GM06990 (cell line): ENCODE measurements at regions not wholly inside any gene's neighbourhood (a gene's known extent, or its start where the extent isn't known, plus 50 kb on each side); places are given as distances from the start of the nearest gene placed in this dataset.

ENCODE experiments used
- DNase-seq: peaks from one replicate; pipeline ENCODE4 v3.0.0-alpha.2; 2011; ENCODE audit not compliant: insufficient read length; ENCODE audit errors: extremely low read depth
- H3K27me3 ChIP-seq: replicated peaks from 2 replicates; pipeline ENCODE4 v1.6.0; 2011; ENCODE audit warnings: low read length; ENCODE audit not compliant: control insufficient read depth, insufficient read depth
- H3K36me3 ChIP-seq: 2 replicates; pipeline ENCODE4 v1.5.1; 2011; ENCODE audit warnings: low read length; ENCODE audit not compliant: control insufficient read depth, insufficient read depth
- H3K4me3 ChIP-seq: replicated peaks from 2 replicates; pipeline ENCODE4 v1.5.1; 2011; ENCODE audit warnings: low read depth, mild to moderate bottlenecking, control low read depth, low read length
- TF ChIP-seq, protein P1 (sequence below): IDR thresholded peaks from 2 replicates; pipeline ENCODE4 v1.5.1; 2011; ENCODE audit warnings: low read length, control low read depth, mild to moderate bottlenecking, inconsistent platforms; ENCODE audit not compliant: insufficient read depth, poor library complexity, severe bottlenecking

DNA sequence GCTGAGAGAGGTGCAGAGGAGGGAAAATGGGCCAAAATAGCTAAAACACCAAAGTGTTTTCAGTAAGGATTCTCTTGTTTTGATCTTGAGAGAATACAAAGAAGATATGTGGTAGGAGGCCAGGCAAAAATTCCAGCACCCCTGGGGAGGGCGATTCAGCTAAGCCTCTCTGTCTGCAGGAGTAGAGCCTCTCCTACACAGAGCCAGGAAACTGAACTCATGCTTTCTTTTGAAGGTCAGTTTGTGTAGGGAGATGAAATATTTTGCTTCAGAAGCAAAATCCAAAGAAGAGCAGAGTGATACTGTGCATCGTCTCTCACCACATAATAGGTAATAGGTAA is 565.0 kb downstream of the FGF9 start:
- H3K27me3 ChIP-seq, result no peaks in the 10 kb centered on the region
- no peak overlapping the region for H3K4me3 ChIP-seq
- no peak for DNase-seq
- no peaks in the 10 kb centered on the region for H3K36me3 ChIP-seq
- TF ChIP-seq, protein P1, sequence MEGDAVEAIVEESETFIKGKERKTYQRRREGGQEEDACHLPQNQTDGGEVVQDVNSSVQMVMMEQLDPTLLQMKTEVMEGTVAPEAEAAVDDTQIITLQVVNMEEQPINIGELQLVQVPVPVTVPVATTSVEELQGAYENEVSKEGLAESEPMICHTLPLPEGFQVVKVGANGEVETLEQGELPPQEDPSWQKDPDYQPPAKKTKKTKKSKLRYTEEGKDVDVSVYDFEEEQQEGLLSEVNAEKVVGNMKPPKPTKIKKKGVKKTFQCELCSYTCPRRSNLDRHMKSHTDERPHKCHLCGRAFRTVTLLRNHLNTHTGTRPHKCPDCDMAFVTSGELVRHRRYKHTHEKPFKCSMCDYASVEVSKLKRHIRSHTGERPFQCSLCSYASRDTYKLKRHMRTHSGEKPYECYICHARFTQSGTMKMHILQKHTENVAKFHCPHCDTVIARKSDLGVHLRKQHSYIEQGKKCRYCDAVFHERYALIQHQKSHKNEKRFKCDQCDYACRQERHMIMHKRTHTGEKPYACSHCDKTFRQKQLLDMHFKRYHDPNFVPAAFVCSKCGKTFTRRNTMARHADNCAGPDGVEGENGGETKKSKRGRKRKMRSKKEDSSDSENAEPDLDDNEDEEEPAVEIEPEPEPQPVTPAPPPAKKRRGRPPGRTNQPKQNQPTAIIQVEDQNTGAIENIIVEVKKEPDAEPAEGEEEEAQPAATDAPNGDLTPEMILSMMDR, result no peak

DNA sequence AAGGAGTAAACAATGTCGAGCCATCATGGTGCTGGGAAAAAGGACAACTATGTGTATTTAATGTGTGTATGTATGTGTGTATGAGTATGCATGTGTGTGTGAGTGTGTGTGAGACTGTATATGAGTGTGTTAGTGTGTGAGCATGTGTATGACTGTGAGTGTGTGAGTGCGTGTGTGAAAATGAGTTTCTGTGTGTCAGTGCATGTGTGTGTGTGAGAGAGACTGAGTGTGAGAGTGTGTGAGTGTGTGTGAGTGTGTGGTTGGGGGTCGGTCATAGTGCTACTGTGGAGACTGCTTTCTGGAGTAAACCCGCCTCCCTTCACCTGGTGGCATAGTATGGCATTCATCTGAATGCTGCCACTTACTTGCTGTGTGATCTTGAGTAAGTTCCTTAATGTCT is 567.4 kb downstream of the FGF9 start:
- Histone ChIP-seq H3K4me3 (no peak overlapping the region), H3K36me3 (no peaks in the 10 kb centered on the region), H3K27me3 (no peaks in the 10 kb centered on the region)
- TF ChIP-seq, protein P1, result no peak
- DNase-seq, result no peak

DNA sequence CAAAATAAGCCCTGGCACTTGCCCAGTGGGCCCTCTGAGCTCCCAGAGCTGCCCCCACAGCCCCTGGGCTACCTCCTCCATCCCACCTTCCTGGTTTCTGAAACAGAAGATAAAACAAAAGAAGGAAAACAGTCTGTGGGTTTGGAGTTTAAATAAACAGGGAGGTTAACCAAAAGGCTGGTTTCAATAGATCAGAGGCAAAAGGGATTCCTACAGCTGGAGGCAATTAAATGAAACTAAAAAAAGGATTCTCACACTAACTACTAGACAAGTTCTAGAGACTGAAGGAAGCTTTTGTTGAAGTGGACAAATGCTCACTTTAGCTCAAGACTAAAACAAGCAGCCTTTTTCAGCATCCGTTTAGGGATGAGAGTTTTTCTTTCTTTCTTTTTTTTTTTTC is 569.8 kb downstream of the FGF9 start:
- TF ChIP-seq, protein P1, result no peak
- H3K4me3 ChIP-seq, result no peak overlapping the region
- H3K27me3 ChIP-seq, result no peaks in the 10 kb centered on the region
- no peak for DNase-seq
- no peaks in the 10 kb centered on the region for H3K36me3 ChIP-seq

DNA sequence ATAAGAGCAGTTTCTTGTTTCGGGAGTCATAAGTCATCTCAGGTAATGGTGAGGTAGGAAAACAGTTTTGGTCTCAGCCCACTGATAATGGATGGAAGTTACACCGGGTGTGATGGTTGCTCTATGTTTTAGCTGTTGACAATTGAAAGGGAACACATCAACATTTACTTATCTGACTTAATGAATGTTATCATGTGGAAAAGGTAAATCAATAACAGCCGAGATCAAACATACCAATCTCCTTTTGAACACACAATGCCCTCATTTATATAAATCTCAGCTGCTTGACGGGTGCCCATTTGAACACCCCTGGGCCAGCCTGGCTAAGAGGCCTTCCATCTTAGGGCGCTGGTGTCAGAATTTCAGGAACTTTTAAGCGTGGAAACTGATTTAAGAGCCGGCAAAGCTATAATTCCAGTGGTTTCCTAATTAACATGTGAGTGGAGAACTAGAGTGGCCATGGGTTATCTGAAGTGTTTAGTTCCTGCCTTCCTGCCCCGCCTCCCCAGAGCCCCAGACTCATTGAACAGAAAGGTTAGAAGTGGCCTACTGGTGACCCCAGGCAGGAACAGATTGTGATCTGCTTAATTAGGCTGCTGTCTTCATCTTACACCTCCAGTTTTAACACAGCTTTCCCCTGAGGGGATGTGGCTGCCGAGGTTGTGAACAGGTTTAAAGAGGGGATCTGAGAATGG is 572.7 kb downstream of the FGF9 start:
- no peaks in the 10 kb centered on the region for H3K27me3 ChIP-seq
- TF ChIP-seq, protein P1, result no peak
- H3K36me3 ChIP-seq, result no peaks in the 10 kb centered on the region
- H3K4me3 ChIP-seq, result no peak overlapping the region
- DNase-seq, result no peak

DNA sequence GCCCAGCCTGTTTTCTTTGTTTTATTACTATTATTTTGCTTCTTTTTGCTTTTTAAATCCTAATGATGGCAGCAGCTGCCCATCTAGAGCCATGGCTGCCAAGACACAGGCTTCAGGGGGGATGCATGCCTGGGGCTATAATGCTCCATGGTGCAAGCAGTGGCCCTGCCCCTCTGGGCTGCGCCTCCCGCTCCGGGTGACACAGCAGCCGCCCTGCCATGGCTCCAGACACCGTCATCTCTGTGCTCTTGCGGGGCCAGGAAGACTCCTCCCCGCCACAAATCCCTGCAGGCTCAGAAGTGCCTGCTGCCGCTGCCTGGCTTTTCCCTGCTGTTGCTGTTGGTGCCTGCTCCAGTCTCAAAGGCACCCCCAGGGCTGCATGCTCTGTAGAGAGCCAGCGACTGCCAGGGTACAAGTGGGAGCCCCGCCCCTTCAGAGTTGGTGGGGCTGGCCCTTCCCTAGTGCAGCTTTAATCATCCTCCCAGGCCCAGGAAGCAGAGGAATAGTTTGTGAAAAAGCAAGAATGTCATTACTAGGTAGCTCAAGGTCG is 581.5 kb downstream of the FGF9 start:
- no peak for DNase-seq
- Histone ChIP-seq H3K27me3 (no peaks in the 10 kb centered on the region), H3K36me3 (no peaks in the 10 kb centered on the region), H3K4me3 (no peak overlapping the region)
- TF ChIP-seq, protein P1, result no peak
